ENCODE measurements at regions not wholly inside any gene's neighbourhood (a gene's known extent, or its start where the extent isn't known, plus 50 kb on each side); places are given as distances from the start of the nearest gene placed in this dataset.

DNA sequence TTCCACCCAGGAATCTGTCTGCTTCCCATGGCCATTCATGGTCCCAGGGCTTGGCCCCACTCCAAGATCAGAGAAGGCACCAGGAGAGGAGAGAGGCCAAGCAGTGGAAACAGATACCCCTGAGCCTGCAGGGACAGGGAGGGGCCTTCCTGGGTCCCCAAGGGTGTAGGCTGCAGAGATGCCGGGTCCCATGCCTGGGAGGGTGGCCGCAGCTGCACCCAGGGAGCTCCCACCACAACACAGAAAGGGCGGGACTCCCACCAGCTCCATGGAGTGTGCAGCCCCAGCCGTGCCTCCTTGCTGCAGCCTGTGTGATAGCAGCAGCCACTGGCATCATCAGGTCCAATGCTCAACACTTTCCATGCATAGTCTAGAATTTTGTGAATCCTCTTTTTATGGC, 331.5 kb downstream of the UACA start:
- no peak overlapping the region for H3K27ac Mint-ChIP-seq
- H3K27me3 Mint-ChIP-seq = no peaks in the 10 kb centered on the region
- no peak overlapping the region for H3K4me3 Mint-ChIP-seq
- H3K4me1 Mint-ChIP-seq (ENCODE audit: low read depth) = peaks cover 23% of the 10 kb centered on the region
- H3K36me3 Mint-ChIP-seq = peaks cover 4% of the 10 kb centered on the region
- no peaks in the 10 kb centered on the region for H3K9me3 Mint-ChIP-seq (ENCODE audit: low read depth)

DNA sequence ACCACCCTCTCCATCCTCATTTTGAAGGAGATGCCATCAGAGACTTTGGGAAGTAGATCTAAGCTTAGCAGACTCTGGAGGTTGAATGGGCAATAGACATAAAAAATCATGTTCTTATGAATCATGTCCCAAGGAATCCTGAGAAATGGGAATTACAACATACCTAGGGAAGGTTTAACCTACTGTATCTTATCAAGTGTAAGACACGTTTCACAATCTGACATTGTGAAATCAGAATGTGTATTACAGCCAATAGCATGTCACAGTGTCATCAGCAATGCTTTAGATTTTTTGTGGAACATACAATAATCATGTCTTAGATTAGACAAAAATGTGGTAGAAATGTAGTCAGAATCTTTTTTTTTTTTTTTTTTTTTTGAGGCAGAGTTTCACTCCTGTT, 332.4 kb upstream of the TLE3 start:
- no peaks in the 10 kb centered on the region for H3K9me3 Mint-ChIP-seq (ENCODE audit: low read depth)
- no peak overlapping the region for H3K4me3 Mint-ChIP-seq
- peaks cover 4% of the 10 kb centered on the region for H3K36me3 Mint-ChIP-seq
- no peaks in the 10 kb centered on the region for H3K27me3 Mint-ChIP-seq
- H3K27ac Mint-ChIP-seq = no peak overlapping the region
- peaks cover 16% of the 10 kb centered on the region for H3K4me1 Mint-ChIP-seq (ENCODE audit: low read depth)

DNA sequence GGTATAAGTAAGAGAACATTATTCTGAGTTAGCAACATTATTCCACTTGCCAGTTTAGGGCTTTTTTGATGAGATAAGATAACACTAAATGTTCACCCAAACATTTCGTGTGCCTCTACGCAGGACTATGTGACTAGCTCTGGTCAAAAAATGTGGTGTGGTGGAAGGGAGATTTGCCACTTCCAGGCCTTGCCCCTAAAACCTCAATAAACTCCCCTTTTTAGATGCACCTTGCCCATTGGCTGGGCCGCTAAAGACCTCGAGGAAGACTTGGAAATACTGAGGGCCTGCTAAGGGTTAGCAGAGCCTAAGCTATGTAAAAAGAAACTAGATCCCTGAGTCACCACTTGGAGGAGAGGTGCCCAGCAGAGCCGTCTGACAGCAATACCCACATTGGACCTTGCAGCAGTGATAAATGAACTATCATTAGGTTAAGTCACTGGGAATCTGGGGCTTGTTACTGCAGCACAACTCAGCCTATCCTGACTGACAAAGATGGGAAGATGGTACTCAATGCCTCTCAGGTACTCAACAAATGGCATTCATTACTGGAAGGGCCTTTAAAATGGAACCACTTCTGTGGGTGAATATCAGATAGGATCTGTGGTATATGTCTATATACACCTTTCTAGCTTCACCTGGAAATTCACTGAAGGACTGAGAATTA, 331.5 kb upstream of the TLE3 start:
- no peak overlapping the region for H3K4me3 Mint-ChIP-seq
- no peaks in the 10 kb centered on the region for H3K9me3 Mint-ChIP-seq (ENCODE audit: low read depth)
- H3K36me3 Mint-ChIP-seq = peaks cover 4% of the 10 kb centered on the region
- H3K4me1 Mint-ChIP-seq (ENCODE audit: low read depth) = peaks cover 19% of the 10 kb centered on the region
- H3K27ac Mint-ChIP-seq = no peak overlapping the region
- H3K27me3 Mint-ChIP-seq = no peaks in the 10 kb centered on the region

DNA sequence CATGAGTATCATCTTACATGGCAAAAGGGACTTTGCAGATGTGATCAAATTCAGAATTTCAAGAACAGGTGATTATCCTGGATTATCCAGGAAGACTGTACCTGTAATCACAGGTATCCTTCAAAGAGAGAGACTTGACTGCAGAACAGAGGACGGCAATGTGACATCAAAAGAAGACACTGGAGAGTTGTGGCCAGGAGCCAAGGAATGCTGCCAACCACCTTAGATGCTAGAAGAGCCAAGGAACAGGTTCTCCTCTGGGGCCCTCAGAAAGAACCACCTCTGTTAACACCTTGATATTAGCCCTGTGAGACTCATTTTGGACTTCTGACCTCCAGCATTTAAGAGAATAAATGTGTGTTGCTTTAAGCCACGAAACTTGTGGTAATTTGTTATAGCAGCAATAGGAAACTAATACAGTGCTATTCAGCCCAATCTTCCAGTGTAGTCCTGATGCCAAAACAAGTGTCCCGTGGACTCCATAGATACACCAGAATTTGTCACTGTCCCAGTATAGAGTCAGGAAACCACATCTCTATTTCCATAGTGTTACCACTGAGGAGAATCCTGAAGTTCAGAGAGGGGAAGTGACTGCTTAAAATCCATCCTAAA, 330.6 kb upstream of the TLE3 start:
- peaks cover 23% of the 10 kb centered on the region for H3K4me1 Mint-ChIP-seq (ENCODE audit: low read depth)
- H3K27me3 Mint-ChIP-seq = no peaks in the 10 kb centered on the region
- peaks cover 4% of the 10 kb centered on the region for H3K36me3 Mint-ChIP-seq
- no peak overlapping the region for H3K27ac Mint-ChIP-seq
- no peak overlapping the region for H3K4me3 Mint-ChIP-seq
- no peaks in the 10 kb centered on the region for H3K9me3 Mint-ChIP-seq (ENCODE audit: low read depth)

DNA sequence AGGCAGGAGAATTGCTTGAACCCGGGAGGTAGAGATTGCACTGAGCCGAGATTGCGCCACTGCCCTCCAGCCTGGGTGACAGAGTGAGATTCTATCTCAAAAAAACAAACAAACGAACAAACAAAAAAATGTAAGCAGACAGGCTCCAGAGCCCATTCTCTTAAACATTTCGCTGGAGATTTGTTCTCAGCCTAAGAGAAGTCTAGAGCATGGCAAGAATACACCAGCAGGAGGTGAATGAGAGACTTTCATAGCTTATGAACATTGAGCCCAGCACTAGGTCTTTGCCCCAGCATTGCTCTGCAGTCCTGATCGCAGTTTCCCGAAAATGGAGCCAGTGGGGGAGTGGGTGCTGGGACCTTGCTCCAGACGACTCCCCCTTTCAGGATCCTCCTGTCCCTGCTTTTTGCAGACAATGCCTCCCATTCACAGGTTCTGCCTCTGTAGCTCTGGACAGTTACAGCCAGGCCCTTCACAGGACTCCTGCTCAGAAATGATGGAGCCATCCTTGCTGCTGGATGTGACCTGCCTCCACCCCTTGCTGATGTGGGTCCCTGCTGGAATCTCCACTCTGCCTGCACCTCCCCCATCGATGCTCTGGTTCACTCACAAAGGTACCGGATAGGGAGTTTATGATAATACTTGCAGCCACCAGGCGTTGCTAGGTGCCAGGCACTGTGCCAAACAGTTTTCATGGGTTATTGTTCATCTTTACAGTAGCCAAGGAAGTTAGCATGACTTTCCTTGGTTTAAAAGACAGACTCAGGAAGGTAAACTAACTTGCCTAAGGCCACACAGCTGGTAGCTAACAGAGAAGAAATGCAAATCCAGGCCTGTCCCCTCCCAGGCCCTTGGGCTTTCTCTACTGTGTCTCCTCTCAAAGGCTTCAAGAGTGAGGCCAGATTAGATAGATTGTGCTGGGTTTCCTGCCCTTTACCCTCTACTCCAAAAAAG, 329.7 kb upstream of the TLE3 start:
- Mint-ChIP-seq H3K27me3 (no peaks in the 10 kb centered on the region), H3K4me1 (ENCODE audit: low read depth) (peaks cover 23% of the 10 kb centered on the region), H3K36me3 (peaks cover 4% of the 10 kb centered on the region), H3K9me3 (ENCODE audit: low read depth) (no peaks in the 10 kb centered on the region), H3K4me3 (no peak overlapping the region), H3K27ac (no peak overlapping the region)

DNA sequence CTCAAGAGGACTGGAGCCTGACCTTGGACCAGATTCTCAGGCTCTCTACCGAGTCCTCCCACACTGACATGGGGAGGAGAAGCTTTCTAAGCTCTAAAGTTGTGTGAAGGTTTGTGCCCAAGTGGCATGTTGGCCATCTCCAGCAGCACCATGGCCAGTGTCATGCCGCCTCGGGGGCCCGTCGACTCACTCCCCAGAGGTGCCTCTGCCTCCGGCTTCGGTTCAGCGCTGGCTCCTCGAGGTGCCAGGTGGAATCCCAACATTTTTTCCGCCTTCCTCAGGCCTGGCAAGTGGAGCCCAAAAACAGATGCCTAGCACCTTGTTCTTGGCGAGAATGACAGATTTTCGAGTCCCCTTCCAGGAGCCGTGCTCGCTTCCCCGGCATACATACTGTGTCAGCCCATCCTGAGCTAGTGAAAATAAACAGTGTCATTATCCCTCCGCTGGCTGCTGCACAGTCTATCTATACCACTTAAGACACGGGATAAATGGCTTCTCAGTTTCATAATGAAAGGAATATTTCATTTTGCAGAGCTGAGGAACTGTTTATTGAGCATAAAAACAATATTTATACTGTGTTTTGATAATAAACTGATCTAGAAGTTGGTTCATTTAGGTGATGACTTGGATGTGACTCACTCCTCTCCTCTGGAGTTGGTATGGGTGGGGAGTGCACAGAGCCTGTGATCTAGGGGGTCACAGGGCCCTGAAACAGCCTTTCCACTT, 328.5 kb upstream of the TLE3 start:
- H3K4me1 Mint-ChIP-seq (ENCODE audit: low read depth) = peaks cover 23% of the 10 kb centered on the region
- no peak overlapping the region for H3K4me3 Mint-ChIP-seq
- H3K27ac Mint-ChIP-seq = no peak overlapping the region
- H3K27me3 Mint-ChIP-seq = no peaks in the 10 kb centered on the region
- peaks cover 4% of the 10 kb centered on the region for H3K36me3 Mint-ChIP-seq
- no peaks in the 10 kb centered on the region for H3K9me3 Mint-ChIP-seq (ENCODE audit: low read depth)

DNA sequence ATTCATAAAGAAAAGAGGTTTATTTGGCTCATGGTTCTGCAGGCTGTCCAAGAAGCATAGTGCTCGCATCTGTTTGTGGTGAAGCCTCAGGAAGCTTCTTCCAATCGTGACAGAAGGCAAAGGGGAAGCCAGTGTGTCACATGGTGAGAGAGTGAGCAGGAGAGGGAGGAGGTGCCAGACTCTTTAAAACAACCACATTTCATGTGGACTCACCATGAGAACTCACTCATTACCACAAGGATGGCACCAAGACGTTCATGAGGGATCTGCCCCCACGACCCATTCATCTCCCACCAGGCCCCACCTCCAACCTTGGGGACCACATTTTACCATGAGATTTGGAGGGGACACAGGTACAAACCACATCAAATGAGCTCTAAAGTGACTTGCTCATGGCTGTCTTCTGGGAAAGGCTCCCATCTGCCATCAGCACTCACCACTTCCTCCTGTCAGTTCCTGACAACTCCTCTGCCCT, 327.3 kb upstream of the TLE3 start:
- Mint-ChIP-seq H3K4me1 (ENCODE audit: low read depth) (peaks cover 23% of the 10 kb centered on the region), H3K27me3 (no peaks in the 10 kb centered on the region), H3K36me3 (peaks cover 4% of the 10 kb centered on the region), H3K9me3 (ENCODE audit: low read depth) (no peaks in the 10 kb centered on the region), H3K27ac (no peak overlapping the region), H3K4me3 (no peak overlapping the region)

DNA sequence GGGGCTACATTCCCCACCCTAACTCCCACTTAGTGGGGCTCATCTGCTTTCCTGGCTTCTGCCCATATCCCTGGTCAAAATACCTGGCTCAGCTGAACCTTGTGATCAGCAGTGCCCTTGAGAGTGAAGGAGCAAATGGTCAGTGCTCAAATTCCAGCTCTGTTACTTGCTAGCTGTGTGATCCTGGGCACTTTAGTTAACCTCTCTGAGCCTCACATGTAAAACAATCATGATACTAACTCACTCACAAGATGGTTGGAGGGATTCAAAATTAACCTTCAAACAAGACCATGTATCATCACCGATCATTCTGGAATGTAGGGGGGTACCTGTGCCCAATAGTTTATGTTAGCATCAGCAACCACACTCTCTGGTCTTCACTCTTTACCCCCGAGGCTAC, 325.6 kb upstream of the TLE3 start:
- Mint-ChIP-seq H3K27ac (no peak overlapping the region), H3K4me3 (no peak overlapping the region), H3K9me3 (ENCODE audit: low read depth) (no peaks in the 10 kb centered on the region), H3K36me3 (no peaks in the 10 kb centered on the region), H3K27me3 (peaks cover 3% of the 10 kb centered on the region), H3K4me1 (ENCODE audit: low read depth) (peaks cover 23% of the 10 kb centered on the region)

DNA sequence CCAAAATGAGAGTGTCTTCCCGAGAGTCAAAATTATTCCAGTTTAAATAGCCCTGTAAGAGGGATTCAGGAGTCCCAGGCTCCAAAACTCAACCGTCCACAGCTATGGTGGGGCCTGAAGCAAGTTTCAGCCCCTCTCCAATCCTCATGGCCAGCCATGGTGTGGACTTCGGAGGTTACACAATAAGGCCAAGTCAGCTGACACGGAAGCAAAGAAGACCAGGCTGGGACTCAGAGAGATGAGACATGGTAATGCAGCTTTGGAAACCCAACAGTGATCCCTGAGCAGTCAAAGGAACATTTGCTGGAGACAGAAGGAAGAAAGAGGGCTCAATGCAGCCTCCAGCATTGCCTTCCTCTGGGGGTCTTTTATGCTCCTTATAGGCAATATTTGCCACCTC, 324.6 kb upstream of the TLE3 start:
- Mint-ChIP-seq H3K4me1 (ENCODE audit: low read depth) (peaks cover 23% of the 10 kb centered on the region), H3K4me3 (no peak overlapping the region), H3K27me3 (peaks cover 6% of the 10 kb centered on the region), H3K9me3 (ENCODE audit: low read depth) (no peaks in the 10 kb centered on the region), H3K27ac (no peak overlapping the region), H3K36me3 (no peaks in the 10 kb centered on the region)

DNA sequence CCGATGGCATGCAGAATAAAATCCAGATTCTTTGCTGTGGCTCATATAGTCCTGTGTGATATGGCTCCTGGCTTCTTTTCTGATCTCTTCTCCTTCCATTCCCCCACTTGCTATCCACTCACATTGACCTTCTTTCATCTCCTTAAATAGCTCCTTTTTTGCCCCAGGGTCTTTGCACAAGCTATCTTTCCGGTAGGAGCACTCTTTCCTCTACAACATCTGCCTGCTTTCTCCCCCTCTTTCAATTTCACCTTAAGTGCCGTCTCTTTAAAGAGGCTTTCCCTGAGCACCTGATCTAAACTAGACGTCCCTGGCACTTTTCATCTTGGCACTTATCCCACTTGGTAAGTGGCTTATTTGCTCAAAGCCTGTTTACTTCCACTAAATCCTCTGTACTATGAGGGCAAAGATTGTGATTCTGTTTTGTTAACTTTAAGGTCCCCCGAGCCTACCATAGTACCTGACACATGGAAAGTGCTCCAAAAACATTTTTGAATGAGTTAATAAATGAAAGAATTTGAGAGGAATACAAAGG, 323.3 kb upstream of the TLE3 start:
- Mint-ChIP-seq H3K36me3 (no peaks in the 10 kb centered on the region), H3K27me3 (peaks cover 6% of the 10 kb centered on the region), H3K9me3 (ENCODE audit: low read depth) (no peaks in the 10 kb centered on the region), H3K27ac (no peak overlapping the region), H3K4me1 (ENCODE audit: low read depth) (peaks cover 21% of the 10 kb centered on the region), H3K4me3 (no peak overlapping the region)

DNA sequence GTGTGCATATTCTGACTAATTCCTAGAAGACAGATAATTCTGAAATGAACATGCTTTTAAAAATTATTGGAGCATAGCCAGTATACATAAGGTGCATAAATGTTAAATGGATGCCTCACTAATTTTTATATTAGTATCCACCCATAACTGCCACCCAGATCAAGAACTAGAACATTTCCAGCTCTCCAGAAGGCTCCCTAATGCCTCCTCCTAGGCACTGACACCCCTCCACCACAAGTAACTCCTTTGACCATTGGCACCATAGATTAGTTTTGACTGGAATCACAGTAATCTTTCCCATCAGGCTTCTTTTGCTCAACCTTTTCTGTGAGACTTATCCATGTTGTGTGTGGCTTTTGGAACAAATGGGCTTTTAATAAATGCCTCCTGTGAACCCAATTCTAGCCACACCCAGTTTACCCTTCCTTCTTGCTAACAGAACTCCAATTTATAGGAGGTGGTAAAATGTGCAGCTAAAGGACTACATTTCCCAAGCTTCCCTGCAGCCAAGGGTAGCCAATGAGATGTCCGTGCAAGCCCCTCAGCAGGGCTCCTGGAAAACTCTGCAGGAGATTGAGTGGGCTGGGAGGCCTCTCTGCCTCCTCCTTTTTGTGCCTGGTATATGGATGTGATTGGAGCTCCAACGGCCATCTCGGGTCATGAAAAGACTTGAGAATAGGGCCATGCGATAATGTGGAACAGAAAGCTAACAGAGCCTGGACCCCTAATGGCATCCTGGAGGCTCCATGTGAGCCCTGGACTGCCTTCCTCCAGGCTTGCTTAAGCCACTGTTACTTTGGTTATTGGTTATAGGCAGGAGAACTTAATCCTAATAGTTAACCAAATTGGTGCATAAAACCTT, 322.6 kb upstream of the TLE3 start:
- no peaks in the 10 kb centered on the region for H3K36me3 Mint-ChIP-seq
- no peak overlapping the region for H3K27ac Mint-ChIP-seq
- peaks cover 6% of the 10 kb centered on the region for H3K27me3 Mint-ChIP-seq
- no peaks in the 10 kb centered on the region for H3K9me3 Mint-ChIP-seq (ENCODE audit: low read depth)
- no peak overlapping the region for H3K4me3 Mint-ChIP-seq
- H3K4me1 Mint-ChIP-seq (ENCODE audit: low read depth) = peaks cover 15% of the 10 kb centered on the region

DNA sequence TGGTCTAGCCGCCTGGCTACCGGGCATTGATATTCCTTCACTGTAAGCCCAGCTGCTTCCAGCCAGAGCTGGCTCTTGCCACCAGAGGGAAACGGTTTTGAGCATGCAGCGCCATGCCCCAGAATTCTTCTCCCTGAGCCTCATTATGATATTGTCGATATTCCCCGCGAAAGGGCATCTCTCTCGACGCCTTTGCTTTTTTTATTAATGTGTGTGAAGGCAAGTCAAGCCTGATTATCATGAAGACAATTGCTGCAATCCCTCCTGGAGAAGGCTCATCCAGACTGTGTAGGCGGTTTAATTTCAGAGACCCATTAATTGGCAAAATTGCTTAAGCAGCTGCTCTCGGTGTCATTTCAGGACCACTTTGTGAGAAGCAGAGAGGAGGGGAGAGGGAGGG, 321.2 kb upstream of the TLE3 start:
- H3K27ac Mint-ChIP-seq = no peak overlapping the region
- no peaks in the 10 kb centered on the region for H3K9me3 Mint-ChIP-seq (ENCODE audit: low read depth)
- peaks cover 2% of the 10 kb centered on the region for H3K4me1 Mint-ChIP-seq (ENCODE audit: low read depth)
- peaks cover 6% of the 10 kb centered on the region for H3K27me3 Mint-ChIP-seq
- H3K4me3 Mint-ChIP-seq = no peak overlapping the region
- no peaks in the 10 kb centered on the region for H3K36me3 Mint-ChIP-seq

DNA sequence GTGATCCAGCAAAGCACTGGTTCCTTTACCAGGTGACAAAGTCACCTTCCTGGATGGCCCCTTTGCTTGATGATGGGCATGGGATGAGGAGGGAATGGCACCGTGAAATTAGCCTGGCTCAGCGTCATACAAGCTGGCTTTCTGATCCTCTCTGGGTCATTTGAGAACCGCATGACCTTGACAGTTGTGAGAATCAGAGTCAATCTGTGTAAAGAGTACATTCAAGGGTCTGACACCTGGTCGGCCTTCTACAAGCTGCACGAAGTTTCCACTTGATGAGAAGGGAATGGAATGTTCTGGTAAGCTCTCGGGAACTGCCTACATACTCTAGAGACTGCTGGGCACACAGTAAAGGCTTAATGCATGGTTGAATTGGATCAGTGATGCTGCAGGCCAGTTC, 319.8 kb upstream of the TLE3 start:
- H3K4me1 Mint-ChIP-seq (ENCODE audit: low read depth) = no peaks in the 10 kb centered on the region
- H3K36me3 Mint-ChIP-seq = no peaks in the 10 kb centered on the region
- H3K4me3 Mint-ChIP-seq = no peak overlapping the region
- no peaks in the 10 kb centered on the region for H3K9me3 Mint-ChIP-seq (ENCODE audit: low read depth)
- peaks cover 6% of the 10 kb centered on the region for H3K27me3 Mint-ChIP-seq
- H3K27ac Mint-ChIP-seq = no peak overlapping the region

DNA sequence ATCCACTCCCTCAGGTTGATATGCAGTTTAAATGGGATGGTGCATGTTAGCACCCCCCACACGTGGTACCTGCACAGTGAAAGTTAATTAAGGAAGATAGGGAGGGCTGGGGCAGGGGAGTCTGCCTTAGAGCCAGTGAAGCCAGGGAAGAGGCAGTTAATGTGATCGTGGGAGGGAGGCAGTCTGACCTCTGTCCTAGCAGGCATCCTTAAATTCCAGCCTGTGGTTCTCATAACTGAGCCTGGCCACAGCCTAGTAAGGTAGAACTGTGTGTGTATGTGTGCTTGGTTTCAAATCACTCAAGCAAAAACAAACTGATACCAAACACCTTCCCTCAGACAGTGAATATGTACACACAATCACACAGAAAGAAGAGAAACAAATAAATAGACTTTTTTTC, 319.1 kb upstream of the TLE3 start:
- no peaks in the 10 kb centered on the region for H3K4me1 Mint-ChIP-seq (ENCODE audit: low read depth)
- H3K4me3 Mint-ChIP-seq = no peak overlapping the region
- peaks cover 6% of the 10 kb centered on the region for H3K27me3 Mint-ChIP-seq
- no peak overlapping the region for H3K27ac Mint-ChIP-seq
- H3K36me3 Mint-ChIP-seq = no peaks in the 10 kb centered on the region
- no peaks in the 10 kb centered on the region for H3K9me3 Mint-ChIP-seq (ENCODE audit: low read depth)

Measured in activated naive CD8-positive, alpha-beta T cell (primary cell).